ENCODE measurements at regions not wholly inside any gene's neighbourhood (a gene's known extent, or its start where the extent isn't known, plus 50 kb on each side); places are given as distances from the start of the nearest gene placed in this dataset.
"Not testable (repeated sequence)": the region's sequence is repeated elsewhere in the genome, so short reads cannot be mapped to it uniquely, and the experiment has no call there.

DNA sequence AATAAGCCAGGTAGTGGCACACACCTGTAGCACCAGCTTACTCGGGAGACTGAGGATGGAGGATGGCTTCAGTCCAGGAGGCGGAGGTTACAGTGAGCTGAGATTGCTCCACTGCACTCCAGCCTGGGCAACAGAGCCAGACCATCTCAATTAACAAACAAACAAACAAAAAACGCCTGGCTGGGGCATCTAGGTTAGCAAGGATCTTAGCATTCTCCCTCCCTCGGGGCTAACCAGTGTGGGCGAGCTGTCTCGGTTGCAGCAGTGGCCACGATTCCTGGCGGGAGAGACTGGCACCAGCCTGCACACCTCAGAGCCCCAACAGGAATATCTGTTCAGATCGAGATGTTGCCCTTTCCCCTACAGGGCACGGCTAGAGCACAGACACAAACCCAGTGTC is 91.3 kb upstream of the KCTD7 start:
- no peak for DNase-seq (ENCODE audit: low read depth)

DNA sequence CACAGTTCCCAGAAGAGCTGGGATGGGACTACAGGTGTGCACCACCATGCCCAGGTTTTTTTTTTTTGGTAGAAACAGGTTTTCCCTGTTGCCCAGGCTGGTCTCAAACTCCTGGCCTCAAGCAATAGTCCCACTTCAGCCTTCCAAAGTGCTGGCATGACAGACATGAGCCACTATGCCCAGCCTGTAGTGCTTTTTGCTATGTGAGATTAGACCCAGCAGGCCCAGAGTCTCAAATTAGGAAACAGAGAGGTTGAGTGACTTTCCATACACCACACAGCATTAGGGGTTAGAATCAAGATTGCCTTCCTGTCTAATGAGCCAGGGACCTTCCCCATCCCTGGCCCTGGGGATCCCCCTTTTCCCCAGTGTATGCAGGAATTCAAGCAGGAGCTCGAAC is 90.8 kb upstream of the KCTD7 start:
- DNase-seq (ENCODE audit: low read depth) = no peak

DNA sequence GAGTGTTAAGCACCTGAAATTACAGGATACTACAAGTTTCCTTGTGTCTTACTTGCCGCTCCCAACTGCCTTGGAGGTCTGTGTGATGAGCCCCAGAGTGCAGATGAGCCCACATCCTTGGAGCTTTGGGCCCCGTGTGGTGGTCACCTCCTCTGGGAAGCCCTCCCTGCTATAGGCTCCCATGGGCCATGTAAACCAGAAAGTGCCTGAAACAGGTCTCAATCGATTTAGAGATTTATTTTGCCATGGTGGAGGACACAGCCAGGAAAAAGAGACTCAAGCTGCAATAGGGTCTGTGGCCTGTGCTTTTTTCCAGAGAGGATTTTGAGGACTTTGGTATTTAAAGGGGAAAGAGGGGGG is 89.4 kb upstream of the KCTD7 start:
- DNase-seq (ENCODE audit: low read depth) = no peak

DNA sequence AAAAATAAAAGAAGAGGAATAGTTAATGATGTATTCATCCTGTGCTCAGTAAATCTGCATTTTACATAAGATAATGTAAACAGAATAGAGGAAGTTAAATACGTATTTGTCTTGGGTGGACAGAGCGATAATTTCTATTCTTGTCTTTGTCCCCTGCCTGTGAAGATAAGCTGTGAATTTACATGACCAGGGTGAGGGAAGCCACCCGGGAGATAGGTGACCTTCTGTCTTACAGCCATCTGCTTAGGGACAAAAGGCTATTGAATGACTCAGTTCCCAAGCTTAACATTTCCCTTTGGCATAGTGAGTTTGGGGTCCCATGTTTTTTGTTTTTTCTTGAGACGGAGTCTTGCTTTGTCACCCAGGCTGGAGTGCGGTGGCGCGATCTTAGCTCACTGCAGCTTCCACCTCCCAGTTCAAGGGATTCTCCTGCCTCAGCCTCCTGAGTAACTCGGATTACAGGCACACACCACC is 88.7 kb upstream of the KCTD7 start:
- no peak for DNase-seq (ENCODE audit: low read depth)

DNA sequence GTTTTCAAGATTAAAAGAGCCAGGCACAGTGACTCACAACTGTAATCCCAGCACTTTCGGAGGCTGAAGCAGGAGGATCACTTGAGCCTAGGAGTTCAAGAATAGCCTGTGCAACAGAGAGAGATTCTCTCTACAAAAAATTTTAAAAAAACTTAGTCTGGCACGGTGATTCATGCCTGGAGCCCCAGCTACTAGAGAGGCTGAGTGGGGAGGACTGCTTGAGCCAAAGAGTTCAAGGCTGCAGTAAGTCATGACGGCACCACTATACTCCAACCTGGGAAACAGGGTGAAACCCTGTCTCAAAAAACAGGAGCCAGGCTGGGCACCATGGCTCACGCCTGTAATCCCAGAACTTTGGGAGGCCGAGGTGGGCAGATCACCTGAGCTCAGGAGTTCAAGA is 86.6 kb upstream of the KCTD7 start:
- DNase-seq (ENCODE audit: low read depth) = no peak

DNA sequence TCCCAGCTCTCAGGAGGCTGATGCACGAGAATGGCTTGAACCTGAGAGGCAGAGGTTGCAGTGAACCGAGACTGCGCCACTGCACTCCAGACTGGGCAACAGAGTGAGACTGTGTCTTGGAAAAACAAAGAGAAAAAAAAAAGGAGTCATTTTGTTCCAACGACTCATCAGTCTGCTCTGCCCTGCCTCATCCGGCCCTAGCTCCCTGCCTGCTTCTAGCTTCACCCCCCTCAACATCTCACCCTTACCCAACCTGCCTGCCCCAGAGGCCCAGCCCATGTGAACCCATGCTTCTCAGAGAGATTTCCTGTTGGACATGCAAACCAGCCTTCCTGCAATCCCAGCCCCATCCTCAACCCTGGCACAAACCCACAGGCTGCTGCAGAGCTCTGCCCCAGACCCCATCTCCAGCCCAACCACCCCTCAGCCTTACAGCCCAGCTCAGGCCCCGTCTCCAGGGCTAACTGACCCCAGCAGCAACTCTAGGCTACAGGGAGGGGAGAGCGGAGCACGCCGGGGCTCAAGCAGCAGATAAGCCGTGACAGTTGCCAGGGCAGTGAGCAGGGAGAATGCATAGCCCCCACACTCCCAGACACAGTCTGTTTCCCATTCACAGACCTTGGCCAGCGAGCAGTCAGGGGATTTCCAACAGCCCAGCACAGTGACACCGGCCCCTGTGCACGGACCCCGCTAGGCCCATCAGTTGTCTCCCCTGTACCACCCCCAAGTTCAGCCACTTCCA is 86.0 kb upstream of the KCTD7 start:
- DNase-seq (ENCODE audit: low read depth) = peak; percentile 34

DNA sequence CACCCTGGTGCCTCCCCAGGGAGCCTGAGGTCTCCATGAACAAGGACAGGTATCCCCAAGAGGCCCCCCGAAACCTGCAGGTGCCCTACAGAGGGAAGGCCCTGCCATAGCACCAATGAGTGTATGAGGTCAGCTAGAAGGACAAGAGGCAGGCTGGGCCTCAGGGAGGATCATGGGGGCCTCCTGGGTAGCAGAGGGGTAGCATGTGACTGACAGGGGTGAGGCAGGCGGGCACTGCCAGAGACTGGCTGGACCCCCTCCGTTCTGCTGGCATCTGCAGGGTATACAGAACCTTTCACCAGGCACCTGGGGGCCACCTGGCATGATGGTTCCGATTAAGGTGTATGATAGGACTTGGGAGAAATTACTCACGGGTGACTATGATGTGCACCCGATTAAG is 79.2 kb upstream of the KCTD7 start:
- no peak for DNase-seq (ENCODE audit: low read depth)

DNA sequence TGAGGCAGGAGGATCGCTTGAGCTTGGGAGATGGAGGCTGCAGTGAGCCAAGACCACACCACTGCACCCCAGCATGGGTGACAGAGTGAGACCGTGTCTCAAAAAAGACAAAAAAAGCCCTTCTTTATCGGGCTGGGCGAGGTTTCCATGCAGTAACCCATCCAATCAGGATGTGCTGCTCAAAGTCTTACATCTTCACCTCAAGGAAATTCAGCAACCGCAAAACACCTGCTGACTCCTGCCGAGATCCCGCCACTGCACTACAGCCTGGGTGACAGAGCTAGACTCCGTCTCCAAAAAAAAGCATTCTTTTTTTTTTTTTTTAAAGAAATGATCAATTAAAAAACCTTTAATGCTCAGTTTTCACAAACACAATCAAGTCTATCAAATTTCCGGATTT is 75.7 kb upstream of the KCTD7 start:
- DNase-seq (ENCODE audit: low read depth) = no peak

DNA sequence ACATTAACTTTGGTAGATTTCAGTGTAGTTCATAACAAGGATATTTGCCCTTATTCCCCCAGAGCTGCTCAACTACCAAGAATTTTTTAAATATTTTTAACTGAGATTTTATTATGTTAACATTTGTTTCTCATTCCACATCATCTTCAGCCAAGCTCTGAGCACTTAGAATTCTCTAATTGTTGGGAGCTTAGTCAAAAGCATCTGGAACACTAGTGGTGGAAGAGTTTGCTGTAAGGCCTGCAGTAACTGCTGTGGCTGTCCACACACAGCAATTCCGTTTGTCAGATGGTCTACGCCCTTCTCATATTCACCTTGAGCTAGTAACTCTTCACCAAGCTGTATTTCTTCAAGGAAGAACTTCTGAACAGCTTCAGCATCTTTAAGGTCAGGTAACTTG is 75.0 kb upstream of the KCTD7 start:
- not testable (repeated sequence) for DNase-seq (ENCODE audit: low read depth)

DNA sequence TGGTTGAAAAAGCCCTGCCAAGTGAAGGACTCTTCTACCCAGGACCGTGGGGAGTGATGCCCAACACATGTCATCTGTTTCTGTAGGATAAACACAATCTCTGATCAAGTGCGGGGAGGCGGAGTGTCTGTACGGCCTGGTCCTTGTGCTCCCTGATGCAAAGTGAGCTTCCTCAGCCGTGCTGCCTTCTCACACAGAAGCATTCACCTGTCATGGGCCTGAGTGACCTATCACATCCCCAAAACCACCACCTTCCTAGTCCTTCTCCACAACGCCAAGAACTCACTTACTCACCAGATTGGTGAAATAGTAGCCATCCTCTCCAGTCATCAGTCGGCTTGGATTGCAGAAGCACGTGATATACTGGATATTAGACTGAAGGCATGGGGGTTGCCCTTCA is 74.4 kb upstream of the KCTD7 start:
- not testable (repeated sequence) for DNase-seq (ENCODE audit: low read depth)

DNA sequence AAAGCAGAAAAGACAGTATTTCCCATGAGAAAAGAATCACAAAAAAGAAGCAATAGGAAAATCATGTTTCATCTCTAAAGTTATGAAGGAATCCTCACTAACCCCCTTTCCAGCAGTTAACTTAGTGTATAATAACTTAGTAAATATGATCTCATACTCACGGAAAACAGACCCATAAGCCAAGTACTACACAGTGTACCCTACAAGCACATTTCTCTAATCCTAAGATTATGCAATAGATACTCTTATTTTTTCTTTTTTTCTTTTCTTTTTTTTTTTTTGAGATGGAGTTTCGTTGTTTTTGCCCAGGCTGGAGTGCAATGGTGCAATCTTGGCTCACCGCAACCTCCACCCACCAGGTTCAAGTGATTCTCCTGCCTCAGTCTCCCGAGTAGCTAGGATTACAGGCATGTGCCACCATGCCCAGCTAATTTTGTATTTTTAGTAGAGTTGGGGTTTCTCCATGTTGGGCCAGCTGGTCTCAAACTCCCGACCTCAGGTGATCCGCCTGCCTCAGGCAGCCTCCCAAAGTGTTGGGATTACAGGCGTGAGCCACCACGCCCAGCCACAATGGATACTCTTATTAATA is 73.7 kb upstream of the KCTD7 start:
- not testable (repeated sequence) for DNase-seq (ENCODE audit: low read depth)

DNA sequence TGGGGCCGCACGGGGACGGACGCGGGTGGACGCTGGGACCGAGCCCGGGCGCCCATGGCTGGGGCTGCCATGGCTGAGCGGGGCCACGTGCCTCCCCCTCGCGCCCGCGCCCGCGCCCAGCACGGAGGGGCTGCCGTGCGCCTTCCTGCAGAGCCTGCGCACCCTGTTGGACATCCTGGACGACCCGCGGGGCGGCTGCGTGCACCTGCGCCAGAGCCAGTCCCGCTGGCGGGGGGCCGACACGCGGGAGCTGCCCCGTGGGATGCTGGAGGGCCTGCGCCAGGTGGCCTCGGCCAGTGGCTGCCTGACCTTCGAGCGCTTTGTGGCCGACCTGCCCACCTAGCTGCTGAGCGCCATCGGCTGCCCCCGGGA is 72.5 kb upstream of the KCTD7 start:
- DNase-seq (ENCODE audit: low read depth) = no peak

DNA sequence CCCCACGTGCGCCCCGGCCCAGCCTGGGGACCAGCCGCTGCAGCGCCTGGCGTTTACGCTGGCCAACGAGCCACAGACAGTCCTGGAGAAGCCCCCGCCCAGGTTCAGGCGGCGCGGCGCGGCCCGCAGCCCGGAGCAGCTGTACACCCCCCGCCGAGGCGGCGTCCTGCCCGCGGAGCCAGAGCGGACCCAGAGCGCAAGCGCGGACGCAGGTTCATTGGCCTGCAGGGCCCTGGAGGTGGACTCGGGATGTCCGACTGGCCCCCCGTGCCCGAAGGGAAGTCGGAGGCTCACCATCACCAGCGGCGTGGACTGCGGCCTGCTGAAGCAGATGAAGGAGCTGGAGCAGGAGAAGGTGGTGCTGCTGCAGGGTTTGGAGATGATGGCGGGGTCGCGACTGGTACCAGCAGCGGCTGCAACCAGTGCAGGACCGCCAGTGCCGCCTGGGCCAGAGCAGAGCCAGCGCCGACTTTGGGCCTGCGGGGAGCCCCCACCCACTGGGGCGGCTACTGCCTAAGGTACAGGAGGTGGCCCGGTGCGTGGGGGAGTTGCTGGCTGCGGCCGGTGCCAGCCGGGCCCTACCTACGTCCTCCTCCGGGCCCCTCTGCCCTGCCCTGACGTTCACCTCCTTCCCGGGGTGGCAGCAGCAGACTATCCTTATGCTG is 72.0 kb upstream of the KCTD7 start:
- DNase-seq (ENCODE audit: low read depth) = no peak

DNA sequence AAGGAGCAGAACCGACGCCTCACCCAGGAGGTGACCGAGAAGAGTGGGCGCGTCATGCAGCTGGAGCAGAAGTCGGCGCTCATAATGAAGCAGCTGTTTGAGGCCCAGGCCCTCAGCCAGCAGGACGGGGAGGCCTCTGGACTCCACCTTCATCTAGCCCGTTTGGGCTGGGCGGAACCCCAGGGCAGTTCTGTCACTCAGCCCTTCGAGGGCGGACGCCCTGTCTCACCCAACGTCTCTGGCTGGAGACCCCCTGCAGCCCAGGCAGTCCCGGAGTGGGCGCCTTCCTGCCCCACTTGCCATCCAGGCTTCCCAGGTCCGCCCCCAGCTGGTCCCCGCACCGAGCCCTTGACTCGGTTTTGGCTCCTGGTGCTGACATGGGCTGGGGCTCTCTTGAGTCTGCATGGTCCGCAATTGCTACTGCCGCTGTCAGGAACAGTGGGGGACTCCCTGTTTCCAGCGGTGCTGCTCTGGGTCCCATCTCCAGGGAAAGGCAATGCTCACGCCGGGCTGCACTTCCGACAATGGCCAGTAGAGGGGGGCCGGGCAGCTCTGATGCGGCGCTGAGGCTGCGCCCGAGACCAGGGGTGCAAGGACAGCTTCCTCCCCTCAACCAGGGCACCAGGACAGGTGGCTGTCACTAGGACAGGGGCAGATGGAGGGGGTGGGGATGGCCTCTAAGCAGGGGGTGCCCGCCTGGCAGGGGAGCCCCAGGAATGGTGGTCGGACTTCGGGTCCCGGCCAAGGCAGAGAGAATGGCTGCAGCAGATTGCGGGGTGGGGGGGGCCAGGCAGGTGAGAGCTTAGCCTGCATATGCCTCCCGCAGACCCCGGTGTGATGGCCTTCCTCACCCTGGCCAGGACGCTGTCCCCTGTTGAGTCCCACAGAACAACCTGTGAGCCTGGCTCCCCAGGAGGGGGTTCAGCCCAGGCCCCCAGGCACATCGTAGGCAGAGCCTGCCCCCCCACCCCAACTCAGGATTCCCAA is 71.2 kb upstream of the KCTD7 start:
- DNase-seq (ENCODE audit: low read depth) = peak; percentile 42

DNA sequence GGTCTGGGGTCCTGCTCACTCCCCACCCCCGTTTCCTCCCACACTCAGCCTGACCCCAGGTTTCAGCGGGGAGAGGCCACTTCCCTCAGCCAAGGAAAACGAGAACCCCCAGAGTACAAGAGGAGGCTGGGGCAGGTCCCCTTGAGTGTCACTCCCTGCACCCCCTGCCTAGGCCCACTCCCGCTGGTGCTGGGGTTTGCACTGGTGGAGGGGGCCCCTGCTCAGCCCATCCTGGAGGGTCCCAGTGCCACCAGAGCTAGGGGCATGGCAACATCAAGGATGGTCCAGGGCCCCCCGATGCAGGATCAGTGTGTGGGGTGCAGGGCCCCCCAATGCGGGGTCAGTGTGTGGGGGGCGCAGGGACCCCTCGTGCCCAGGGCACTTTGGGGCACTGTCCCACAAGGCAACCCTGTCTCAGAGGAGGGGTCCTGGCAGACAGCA is 70.5 kb upstream of the KCTD7 start:
- no peak for DNase-seq (ENCODE audit: low read depth)

DNA sequence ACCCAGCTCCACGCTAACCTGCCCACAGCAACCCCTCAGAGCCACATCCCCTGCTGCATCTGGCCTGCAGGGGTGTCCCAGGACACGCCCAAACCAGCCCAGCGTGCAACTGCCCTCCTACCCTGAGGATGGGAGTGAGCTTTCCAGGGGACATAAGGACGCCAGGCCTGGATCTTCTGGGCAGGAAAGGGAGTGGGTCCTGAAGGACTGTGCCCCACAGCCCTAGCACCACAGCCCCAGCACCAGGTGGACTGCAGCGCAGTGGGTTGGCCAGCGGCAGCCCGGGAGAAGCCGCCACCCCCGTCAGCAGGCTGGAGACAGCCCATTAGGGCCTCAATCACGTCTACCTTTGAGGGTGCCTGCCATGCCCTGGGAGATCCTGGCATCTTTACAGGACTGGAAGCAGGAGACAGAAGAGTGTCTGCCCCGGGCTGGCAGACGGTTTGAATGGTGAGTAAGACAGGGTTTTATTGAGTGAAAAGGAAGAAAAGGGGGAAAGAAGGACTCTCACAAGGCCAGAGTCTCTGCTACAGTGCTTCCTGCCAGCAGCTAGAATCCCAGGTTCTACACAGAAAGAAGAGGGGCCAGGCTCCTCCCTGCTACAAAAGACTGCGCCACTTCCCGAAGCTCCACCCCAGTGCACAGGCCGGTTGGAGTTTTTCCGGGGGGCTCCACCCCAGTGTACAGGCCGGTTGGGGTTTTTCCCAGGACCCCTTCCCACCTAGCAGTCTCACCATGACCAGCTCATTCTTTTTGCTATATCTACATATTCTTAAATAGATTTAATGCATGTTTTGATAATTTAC is 69.8 kb upstream of the KCTD7 start:
- no peak for DNase-seq (ENCODE audit: low read depth)

DNA sequence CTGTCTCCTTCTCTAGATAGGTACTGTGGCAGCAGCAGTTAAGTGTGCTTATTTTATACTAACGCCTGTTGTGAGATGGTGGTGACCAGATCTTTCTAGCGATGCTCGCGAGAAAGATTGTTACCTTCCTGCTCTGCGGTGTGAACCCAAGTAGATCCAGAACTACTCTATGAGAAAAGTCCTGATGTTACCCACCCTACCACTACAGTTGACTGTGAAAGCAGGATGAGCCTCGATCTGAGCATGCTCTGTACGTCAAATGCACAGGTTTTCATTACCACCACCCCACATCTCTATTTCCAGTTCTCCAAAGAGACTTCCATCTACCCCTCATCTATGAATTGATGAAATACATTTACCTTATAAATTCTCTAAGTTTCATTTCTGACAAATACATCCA is 64.6 kb upstream of the KCTD7 start:
- no peak for DNase-seq (ENCODE audit: low read depth)

DNA sequence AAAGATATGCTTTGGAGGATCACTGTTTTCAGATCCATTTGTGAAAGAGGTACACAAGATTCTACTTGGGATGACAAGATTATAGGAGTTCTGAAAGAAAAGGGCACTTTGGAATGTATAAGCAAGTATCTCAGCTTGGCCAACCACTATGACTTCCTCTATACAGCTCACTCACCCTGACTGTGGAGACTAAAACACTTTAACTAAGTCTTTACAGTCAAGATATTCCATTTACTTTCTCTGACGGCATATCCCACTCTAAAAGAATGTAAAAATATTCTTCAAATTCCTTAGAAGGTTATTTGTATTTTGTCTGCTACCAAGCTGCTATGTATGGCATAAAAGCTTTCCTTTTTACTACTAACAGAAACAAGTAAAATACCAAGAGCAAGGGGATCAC is 58.5 kb upstream of the KCTD7 start:
- DNase-seq (ENCODE audit: low read depth) = not testable (repeated sequence)

DNA sequence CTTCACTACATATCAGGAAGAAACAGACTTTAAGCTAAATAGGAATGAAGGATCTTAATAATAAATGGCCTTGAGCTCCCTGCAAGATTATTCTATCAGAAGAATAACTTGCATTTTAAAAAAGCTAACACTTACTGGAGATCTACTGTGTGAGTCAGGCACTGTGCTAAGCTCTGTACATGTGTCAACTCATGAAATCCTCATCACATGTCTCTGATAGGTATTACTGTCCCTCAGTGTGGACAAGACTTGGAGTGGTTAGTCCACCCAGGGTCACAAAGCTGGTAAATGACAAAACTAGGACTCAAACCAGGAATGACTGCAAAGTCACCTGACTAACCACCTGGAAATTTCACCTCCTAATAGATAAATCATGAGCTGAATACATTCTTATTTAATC is 57.1 kb upstream of the KCTD7 start:
- DNase-seq (ENCODE audit: low read depth) = no peak

DNA sequence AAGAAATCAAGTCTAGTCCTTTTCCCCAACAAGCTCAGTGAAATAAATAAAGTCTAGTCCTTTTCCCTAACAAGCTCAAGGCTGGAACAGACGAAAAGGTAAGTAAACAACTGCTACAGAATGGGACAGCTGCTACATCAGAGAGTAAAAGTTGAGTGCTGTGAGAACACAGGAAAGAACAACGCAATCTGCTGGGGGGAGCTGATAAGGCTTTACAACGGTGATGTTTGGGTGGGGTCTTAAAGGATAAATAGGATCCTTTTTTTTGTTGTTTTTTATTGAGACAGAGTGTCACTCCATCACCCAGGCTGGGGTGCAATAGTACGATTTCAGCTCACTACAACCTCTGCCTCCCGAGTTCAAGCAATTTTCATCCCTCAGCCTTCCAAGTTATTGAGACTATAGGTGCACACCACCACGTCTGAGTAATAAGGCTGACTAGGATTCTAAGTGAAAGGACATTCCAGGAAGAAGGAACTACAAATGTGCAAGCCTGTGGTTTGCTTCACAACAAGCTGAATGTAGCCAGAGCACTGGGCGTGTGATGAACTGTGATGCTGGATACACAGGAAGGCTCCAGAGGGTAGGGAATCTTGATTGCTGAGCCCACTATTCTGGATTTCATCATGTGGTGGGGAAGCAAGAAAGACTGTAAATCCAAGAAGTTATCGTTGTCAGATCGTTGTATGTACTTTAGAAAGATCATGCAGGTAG is 54.7 kb upstream of the KCTD7 start:
- not testable (repeated sequence) for DNase-seq (ENCODE audit: low read depth)
